A549 (cell line): ENCODE measurements at regions not wholly inside any gene's neighbourhood (a gene's known extent, or its start where the extent isn't known, plus 50 kb on each side); places are given as distances from the start of the nearest gene placed in this dataset.

Experiments
- ATAC-seq, 2 experiments: fragments of 200-7000 bp in 1 of 2; fragments of >200 bp in 1 of 2; cut with Nextera tagmentation in 1 of 2; cut with Tn5 transposase in 1 of 2; 3 replicates each; pipeline versions ENCODE4 v1.8.0 to v1.9.1; 2018 to 2020; ENCODE audit warnings: mild to moderate bottlenecking in 1 of 2, moderate library complexity in 1 of 2
- CTCF ChIA-PET: fragments of 300-600 bp; sonication (Branson Sonifier 250); formaldehyde crosslinking; extraction: SDS; loops from one replicate; lab custom pipeline; 2021; ENCODE audit warnings: antibody characterized with exemption, inconsistent platforms; lab: Yijun Ruan, JAX
- POLR2A ChIA-PET: fragments of 350-600 bp; formaldehyde crosslinking; extraction: SDS; loops from one replicate; lab custom pipeline; 2021; ENCODE audit warnings: antibody characterized with exemption, inconsistent platforms; lab: Yijun Ruan, JAX
- DNase-seq, 2 experiments: peaks; one replicate each; pipeline versions ENCODE4 v3.0.0 to v3.0.0-alpha.2; 2011 to 2016; ENCODE audit warnings: low read depth in 1 of 2, low spot score in 1 of 2
- FAIRE-seq: peaks from 2 replicates; lab custom pipeline; 2011; peaks lifted over from hg19 to GRCh38; lab: Jason Lieb, UNC
- H3K27ac ChIP-seq, 2 experiments: fragments of >200 bp; sonication (Bioruptor Twin); formaldehyde crosslinking; 3 replicates each; pipeline ENCODE4 v1.5.1; 2016 to 2017
- H3K4me1 ChIP-seq: fragments of >200 bp; sonication (Bioruptor Twin); formaldehyde crosslinking; 3 replicates; pipeline ENCODE4 v1.6.1; 2016
- H3K4me2 ChIP-seq: fragments of >200 bp; sonication (Bioruptor Twin); formaldehyde crosslinking; 3 replicates; pipeline ENCODE4 v1.6.1; 2016
- H3K4me3 ChIP-seq: fragments of >200 bp; sonication (Bioruptor Twin); formaldehyde crosslinking; 3 replicates; pipeline ENCODE4 v1.5.1; 2016
- H3K9me3 ChIP-seq: fragments of >200 bp; sonication (Bioruptor Twin); formaldehyde crosslinking; 3 replicates; pipeline ENCODE4 v1.6.1; 2016
- BHLHE40 ChIP-seq: IDR thresholded peaks from 2 replicates; pipeline ENCODE4 v1.6.1; 2012; ENCODE audit warnings: low read depth, low read length, inconsistent platforms
- CEBPB ChIP-seq, 2 experiments: fragments of >200 bp in 1 of 2; sonication (Bioruptor Twin) in 1 of 2; formaldehyde crosslinking in 1 of 2; IDR thresholded peaks; 2 replicates each; pipeline ENCODE4 v1.6.1; 2012 to 2016
- CHD2 ChIP-seq: fragments of 150-350 bp; IDR thresholded peaks from 2 replicates; pipeline ENCODE4 v1.6.1; 2014; ENCODE audit warnings: low read length; ENCODE audit not compliant: partially characterized antibody
- CHD4 ChIP-seq: fragments of 200-600 bp; sonication (generic); IDR thresholded peaks from 2 replicates; pipeline ENCODE4 v1.6.1; 2016; ENCODE audit warnings: antibody characterized with exemption, mild to moderate bottlenecking, borderline replicate concordance
- E2F6 ChIP-seq: IDR thresholded peaks from 2 replicates; pipeline ENCODE4 v1.6.1; 2012; ENCODE audit warnings: low read depth, borderline replicate concordance
- EHMT2 ChIP-seq: fragments of 200-600 bp; sonication (generic); IDR thresholded peaks from 2 replicates; pipeline ENCODE4 v1.6.1; 2016; ENCODE audit warnings: antibody characterized with exemption, low read depth, mild to moderate bottlenecking, moderate library complexity
- EP300 ChIP-seq, 2 experiments: fragments of >200 bp; sonication (Bioruptor Twin); formaldehyde crosslinking; IDR thresholded peaks; 2 replicates in 1 of 2; 3 replicates in 1 of 2; pipeline ENCODE4 v1.6.1; 2016 to 2017
- ESRRA ChIP-seq: fragments of 150-350 bp; IDR thresholded peaks from 2 replicates; pipeline ENCODE4 v1.6.1; 2014; ENCODE audit warnings: mild to moderate bottlenecking, low read length, borderline replicate concordance
- FOSL2 ChIP-seq, 2 experiments: fragments of 450-650 bp in 1 of 2; fragments of >200 bp in 1 of 2; sonication (Bioruptor Twin) in 1 of 2; formaldehyde crosslinking; IDR thresholded peaks; 2 replicates each; pipeline versions ENCODE4 v1.5.0 to v1.6.1; 2016 to 2020; ENCODE audit warnings: mild to moderate bottlenecking in 1 of 2, moderate library complexity in 1 of 2
- GATA3 ChIP-seq: IDR thresholded peaks from 2 replicates; pipeline ENCODE4 v1.6.1; 2012; ENCODE audit warnings: borderline replicate concordance
- HEYL ChIP-seq: fragments of 250-450 bp; sonication (Bioruptor Pico); IDR thresholded peaks from 2 replicates; pipeline ENCODE4 v1.8.0; 2021; ENCODE audit warnings: mild to moderate bottlenecking, moderate library complexity
- HMGXB4 ChIP-seq: fragments of 250-450 bp; sonication (Bioruptor Pico); IDR thresholded peaks from 2 replicates; pipeline ENCODE4 v1.5.0; 2021; ENCODE audit warnings: mild to moderate bottlenecking, moderate library complexity, borderline replicate concordance
- HOXB13 ChIP-seq: fragments of 250-450 bp; sonication (Bioruptor Pico); IDR thresholded peaks from 2 replicates; pipeline ENCODE4 v1.5.0; 2020; ENCODE audit warnings: low read depth, mild to moderate bottlenecking, moderate library complexity
- JUNB ChIP-seq: fragments of >200 bp; sonication (Bioruptor Twin); formaldehyde crosslinking; IDR thresholded peaks from 2 replicates; pipeline ENCODE4 v1.6.1; 2016
- MYC ChIP-seq: IDR thresholded peaks from 2 replicates; pipeline ENCODE4 v1.6.1; 2012; ENCODE audit warnings: mild to moderate bottlenecking, inconsistent platforms, low read length, improper control_type of control experiment, borderline replicate concordance
- NR3C1 ChIP-seq: fragments of >200 bp; sonication (Bioruptor Twin); formaldehyde crosslinking; IDR thresholded peaks from 3 replicates; pipeline ENCODE4 v1.6.1; 2017
- POLR2AphosphoS2 ChIP-seq: conservative IDR thresholded peaks from 2 replicates; pipeline ENCODE4 v1.6.1; 2012; ENCODE audit warnings: low read length, improper control_type of control experiment, inconsistent platforms
- RFX5 ChIP-seq: fragments of 450-650 bp; IDR thresholded peaks from 2 replicates; pipeline ENCODE4 v1.7.1; 2014; ENCODE audit warnings: antibody characterized with exemption, mild to moderate bottlenecking, moderate library complexity
- SMC3 ChIP-seq: fragments of >200 bp; sonication (Bioruptor Twin); formaldehyde crosslinking; IDR thresholded peaks from 3 replicates; pipeline ENCODE4 v1.6.1; 2018; ENCODE audit warnings: inconsistent platforms
- SREBF2 ChIP-seq: fragments of 450-650 bp; IDR thresholded peaks from 2 replicates; pipeline ENCODE4 v1.6.1; 2014; ENCODE audit warnings: mild to moderate bottlenecking, moderate library complexity
- TFCP2L1 ChIP-seq: fragments of 250-450 bp; sonication (Bioruptor Pico); IDR thresholded peaks from 2 replicates; pipeline ENCODE4 v1.5.0; 2021; ENCODE audit warnings: mild to moderate bottlenecking
- TP53 ChIP-seq: fragments of 250-450 bp; sonication (Bioruptor Pico); IDR thresholded peaks from 2 replicates; pipeline ENCODE4 v1.5.0; 2021; ENCODE audit warnings: mild to moderate bottlenecking, moderate library complexity
- ZFP36 ChIP-seq: fragments of 450-650 bp; IDR thresholded peaks from 2 replicates; pipeline ENCODE4 v1.6.1; 2014; ENCODE audit warnings: borderline replicate concordance; ENCODE audit not compliant: partially characterized antibody
- ZNF302 ChIP-seq: fragments of 250-450 bp; sonication (Bioruptor Pico); IDR thresholded peaks from 2 replicates; pipeline ENCODE4 v1.9.0; 2021; ENCODE audit warnings: inconsistent platforms, mild to moderate bottlenecking, moderate library complexity
- WGBS: methylation state at CpG from one replicate; pipeline ENCODE4 v1.1.6; 2017; ENCODE audit errors: missing lambda C conversion rate; 5-methylcytosine and 5-hydroxymethylcytosine counted together
- TF ChIP-seq, protein P1 (sequence below): IDR thresholded peaks from 2 replicates; pipeline ENCODE4 v1.6.1; 2012
- TF ChIP-seq, protein P2 (sequence below): fragments of 150-350 bp; IDR thresholded peaks from 2 replicates; pipeline ENCODE4 v1.6.1; 2014; ENCODE audit warnings: low read depth, mild to moderate bottlenecking, low read length

DNA sequence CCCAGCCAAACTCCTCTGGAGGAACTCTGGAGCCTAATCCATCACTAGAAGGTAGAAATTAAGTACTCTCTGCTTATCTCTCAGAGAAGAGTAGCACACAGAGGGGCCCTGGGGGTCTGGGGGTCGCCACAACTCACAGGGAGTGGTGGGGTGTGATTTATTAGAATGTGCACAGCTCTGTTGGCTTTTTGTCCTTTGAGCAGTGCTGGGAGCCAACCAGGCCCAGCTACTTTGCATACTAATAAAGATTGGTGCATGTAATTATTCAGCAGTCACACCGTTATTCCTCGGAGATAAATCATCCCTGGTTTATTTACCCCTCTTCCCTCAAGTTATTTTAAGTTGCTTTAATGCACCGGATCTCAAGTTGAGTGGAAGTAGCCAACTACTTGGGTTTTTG, 606.7 kb upstream of the EEF2KMT start:
- Histone ChIP-seq H3K4me3 (no peak overlapping the region), H3K27ac (no peak overlapping the region), H3K4me2 (no peak overlapping the region), H3K4me1 (no peaks in the 10 kb centered on the region), H3K9me3 (no peaks in the 10 kb centered on the region)
- TF ChIP-seq MYC (no peak), TP53 (CRISPR knock-in tag) (no peak), ESRRA (no peak), EHMT2 (no peak), CHD4 (no peak), EP300 (IDR thresholded peaks at IDR 0.05) (no peak), E2F6 (no peak), CHD2 (no peak), POLR2AphosphoS2 (no peak), JUNB (no peak), FOSL2 (IDR thresholded peaks at IDR 0.05) (no peak), FOSL2 (CRISPR knock-in tag; IDR thresholded peaks at IDR 0.05) (no peak), NR3C1 (no peak), ZFP36 (no peak), CEBPB (IDR thresholded peaks at IDR 0.05) (no peak), SMC3 (no peak), HOXB13 (CRISPR knock-in tag) (no peak), HMGXB4 (no peak), GATA3 (no peak), ZNF302 (no peak)
- TF ChIP-seq, protein P1, sequence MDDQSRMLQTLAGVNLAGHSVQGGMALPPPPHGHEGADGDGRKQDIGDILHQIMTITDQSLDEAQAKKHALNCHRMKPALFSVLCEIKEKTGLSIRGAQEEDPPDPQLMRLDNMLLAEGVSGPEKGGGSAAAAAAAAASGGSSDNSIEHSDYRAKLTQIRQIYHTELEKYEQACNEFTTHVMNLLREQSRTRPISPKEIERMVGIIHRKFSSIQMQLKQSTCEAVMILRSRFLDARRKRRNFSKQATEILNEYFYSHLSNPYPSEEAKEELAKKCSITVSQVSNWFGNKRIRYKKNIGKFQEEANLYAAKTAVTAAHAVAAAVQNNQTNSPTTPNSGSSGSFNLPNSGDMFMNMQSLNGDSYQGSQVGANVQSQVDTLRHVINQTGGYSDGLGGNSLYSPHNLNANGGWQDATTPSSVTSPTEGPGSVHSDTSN: no peak
- no peak for DNase-seq
- FAIRE-seq: no peak
- WGBS: 4% methylated on average over 4 of the region's 4 CpGs
- no peak for ATAC-seq
- CTCF ChIA-PET: no interaction called here
- POLR2A ChIA-PET: no interaction called here

- H3K4me1 ChIP-seq: no peaks in the 10 kb centered on the region
- H3K4me2 ChIP-seq: no peak overlapping the region
- H3K4me3 ChIP-seq: no peak overlapping the region
- no peak overlapping the region for H3K27ac ChIP-seq
- FAIRE-seq: no peak
- CTCF ChIA-PET: no interaction called here
- TF ChIP-seq RFX5 (no peak), SREBF2 (no peak), EP300 (IDR thresholded peaks at IDR 0.05) (no peak), BHLHE40 (no peak), CHD2 (no peak), HEYL (CRISPR knock-in tag) (no peak), TFCP2L1 (CRISPR knock-in tag) (no peak)
- TF ChIP-seq, protein P2, sequence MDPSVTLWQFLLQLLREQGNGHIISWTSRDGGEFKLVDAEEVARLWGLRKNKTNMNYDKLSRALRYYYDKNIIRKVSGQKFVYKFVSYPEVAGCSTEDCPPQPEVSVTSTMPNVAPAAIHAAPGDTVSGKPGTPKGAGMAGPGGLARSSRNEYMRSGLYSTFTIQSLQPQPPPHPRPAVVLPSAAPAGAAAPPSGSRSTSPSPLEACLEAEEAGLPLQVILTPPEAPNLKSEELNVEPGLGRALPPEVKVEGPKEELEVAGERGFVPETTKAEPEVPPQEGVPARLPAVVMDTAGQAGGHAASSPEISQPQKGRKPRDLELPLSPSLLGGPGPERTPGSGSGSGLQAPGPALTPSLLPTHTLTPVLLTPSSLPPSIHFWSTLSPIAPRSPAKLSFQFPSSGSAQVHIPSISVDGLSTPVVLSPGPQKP: no peak
- TF ChIP-seq, all 56 proteins: peak for 0
- POLR2A ChIA-PET: no interaction called here
- H3K9me3 ChIP-seq: no peaks in the 10 kb centered on the region
- DNase-seq (no peak), ATAC-seq (no peak)
- WGBS: 2% methylated on average over 3 of the region's 3 CpGs
These were observed 595.8 kb upstream of the EEF2KMT start for GRCh38 chr16:5693426-5693825.
